Erythroblast (primary cell): ENCODE measurements at regions not wholly inside any gene's neighbourhood (a gene's known extent, or its start where the extent isn't known, plus 50 kb on each side); places are given as distances from the start of the nearest gene placed in this dataset.

Experiments
- GATA1 ChIP-seq: IDR thresholded peaks from 2 replicates; pipeline ENCODE4 v1.6.1; 2011; ENCODE audit warnings: low read depth, mild to moderate bottlenecking, control low read depth, low read length, moderate library complexity
- POLR2A ChIP-seq: IDR thresholded peaks from 2 replicates; pipeline ENCODE4 v1.6.1; 2011; ENCODE audit warnings: mild to moderate bottlenecking, low read length

DNA sequence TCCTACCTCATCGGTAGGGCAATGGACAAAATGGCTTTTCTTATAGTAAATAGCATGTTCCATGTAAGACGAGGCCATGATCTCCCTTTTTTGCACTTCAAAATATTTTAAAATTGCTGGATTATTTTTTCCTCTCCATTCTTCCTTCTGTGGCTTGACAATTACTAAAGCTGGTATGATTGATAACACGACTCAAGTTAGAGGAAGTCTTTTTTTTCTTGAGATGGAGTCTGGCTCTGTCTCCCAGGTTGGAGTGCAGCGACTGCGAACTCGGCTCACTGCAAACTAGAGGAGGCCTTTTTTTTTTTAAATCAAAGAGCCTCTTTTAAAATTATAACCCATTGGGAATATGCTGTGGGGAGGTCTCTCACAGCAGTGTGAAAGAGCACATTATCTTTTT, 124.5 kb upstream of the TBL1XR1 start:
- TF ChIP-seq POLR2A, result no peak
- no peak for TF ChIP-seq GATA1
